GM19193 (cell line): ENCODE measurements at regions not wholly inside any gene's neighbourhood (a gene's known extent, or its start where the extent isn't known, plus 50 kb on each side); places are given as distances from the start of the nearest gene placed in this dataset.

Experiments
- POLR2A ChIP-seq: IDR thresholded peaks from 4 replicates; pipeline ENCODE4 v1.6.1; 2011; ENCODE audit not compliant: insufficient read depth, insufficient read length; ENCODE audit errors: extremely low read depth

- no peak for TF ChIP-seq POLR2A
Measured at GRCh38 chr2:58545300-58546280, 304.5 kb upstream of the FANCL start.

DNA sequence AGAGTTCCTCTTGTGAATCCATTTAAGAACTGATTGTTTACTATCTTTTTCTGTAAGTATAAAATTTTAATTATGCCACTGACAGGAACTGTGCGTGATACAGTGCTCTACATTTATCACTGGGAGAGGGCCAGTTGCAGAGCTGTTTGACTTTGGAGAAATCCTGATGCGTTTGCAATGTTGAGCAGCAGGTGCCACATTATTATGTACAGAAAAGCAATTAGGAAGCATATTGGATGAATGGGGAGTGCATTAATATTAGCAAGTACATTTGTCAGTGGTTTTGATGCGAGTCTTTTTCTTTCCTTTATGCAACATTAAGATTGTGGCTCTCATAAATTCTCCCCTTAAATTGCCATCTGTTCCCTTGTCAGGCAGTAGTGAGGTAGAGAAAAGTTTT is 302.3 kb upstream of the FANCL start:
- TF ChIP-seq POLR2A = no peak

DNA sequence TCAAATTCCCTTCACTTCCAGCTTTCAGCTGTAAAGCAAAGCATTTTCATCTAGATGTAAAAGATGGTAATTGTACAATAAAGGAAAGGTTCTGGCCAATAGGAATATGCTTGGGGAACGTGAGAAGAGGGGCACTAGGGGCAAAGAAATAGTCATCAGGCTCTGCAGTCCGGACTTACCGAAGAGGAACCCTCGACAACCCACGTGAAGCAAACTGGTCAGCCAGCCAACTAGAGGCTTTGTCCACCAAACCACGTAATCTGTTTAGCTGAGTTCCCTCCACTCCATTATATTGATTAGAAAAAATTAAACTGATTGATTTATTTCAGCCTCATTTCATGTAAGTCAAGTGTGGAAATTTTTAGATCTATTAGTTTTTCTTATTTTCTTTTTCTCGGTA is 300.4 kb upstream of the FANCL start:
- no peak for TF ChIP-seq POLR2A

DNA sequence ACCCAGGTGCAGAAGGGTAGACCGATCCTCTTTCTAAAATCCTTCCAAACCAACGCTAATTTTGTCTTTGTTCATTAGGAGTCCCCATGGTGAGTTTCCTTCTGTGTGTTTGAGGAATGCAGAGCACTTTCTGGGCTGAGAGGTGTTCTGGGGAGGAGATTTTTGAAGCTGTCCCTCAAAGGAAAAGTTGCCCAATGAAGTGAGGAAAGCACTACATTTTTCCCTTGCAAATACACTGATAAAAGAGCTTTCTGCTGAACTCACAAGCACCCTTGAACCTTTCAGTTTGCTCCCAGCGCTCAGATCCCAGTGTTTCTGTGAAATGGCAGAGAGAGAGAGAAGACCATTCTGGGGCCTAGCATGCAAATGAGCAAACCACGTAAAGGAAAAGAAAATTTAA is 299.6 kb upstream of the FANCL start:
- TF ChIP-seq POLR2A = no peak

- no peak for TF ChIP-seq POLR2A
Measured at GRCh38 chr2:58539973-58540372, 298.8 kb upstream of the FANCL start.

DNA sequence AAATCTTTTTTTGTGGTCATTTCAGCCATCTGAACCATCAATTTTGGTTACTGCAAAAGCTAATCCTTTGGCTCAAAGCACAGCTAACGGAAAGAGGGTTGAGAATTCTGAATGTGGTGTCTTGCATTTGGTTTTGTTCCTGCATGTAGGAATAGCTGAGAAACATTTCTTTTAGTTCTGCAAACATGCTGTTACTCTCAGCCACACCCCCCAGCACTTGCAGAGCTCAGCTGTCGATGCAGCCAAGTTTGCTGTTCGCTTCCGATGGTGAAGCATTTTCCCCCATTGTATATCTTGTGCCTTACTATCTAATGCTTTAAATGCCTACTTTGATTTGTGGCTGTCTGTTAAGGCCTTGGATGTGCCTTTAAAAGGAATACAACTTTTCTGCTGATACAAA is 294.9 kb upstream of the FANCL start:
- TF ChIP-seq POLR2A = no peak

DNA sequence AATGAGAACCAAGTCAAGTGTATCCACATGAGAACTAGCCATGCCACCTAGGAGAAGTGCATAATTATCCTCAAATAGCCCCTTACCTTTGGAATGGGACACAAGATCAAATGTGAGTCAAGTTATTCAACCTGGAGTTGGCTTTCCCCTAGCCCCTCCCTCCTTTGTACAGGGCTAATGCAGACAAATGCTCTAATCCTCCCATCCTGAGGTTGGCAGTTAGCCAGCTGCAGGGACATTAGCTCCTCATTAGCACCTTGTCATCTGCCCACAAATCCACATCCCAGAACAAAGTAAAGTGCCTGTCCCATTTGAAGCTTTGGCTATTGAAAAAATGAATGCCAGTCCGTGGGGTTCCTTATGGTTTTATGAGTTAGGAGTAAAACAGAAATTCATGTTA is 294.1 kb upstream of the FANCL start:
- no peak for TF ChIP-seq POLR2A

GRCh38 chr2:58533376-58533775 is 292.3 kb upstream of the FANCL start:
- no peak for TF ChIP-seq POLR2A

DNA sequence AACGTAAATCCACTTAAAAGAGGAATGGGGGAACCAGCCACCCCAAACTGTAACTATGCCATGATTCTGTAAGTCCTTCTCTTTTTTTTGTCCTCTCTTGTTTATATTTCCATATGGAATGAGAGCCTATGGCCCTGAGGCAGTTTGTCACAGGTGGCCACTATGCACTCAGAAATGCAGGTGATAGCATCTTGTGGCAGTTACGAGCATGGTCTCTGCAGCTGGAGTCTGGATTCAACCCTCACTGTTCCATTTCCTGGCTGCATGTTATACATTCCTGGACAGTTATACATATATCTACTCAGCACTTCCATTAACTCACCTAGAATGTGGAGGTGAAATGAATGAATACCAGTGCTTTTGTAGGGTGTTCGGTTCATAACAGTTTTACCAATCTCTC is 291.5 kb upstream of the FANCL start:
- TF ChIP-seq POLR2A = no peak

DNA sequence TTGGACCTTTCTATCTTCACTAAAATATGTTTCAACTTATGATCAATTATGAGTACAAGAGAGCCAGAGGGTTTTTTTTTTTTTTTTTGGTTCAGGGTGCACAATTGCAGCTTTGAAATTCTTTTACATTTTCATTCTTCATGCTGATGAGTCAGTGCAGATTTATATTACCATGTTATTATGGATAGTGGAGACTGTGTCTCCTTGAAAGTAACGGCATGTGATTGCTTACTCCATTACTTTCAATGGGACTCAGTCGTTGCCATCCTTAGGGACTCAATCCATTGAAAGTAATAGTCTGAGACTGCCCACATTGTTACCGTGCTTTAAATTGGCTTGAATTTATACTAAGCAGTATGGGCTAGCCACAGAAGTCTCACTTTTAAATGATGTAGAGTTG is 286.5 kb upstream of the FANCL start:
- no peak for TF ChIP-seq POLR2A

DNA sequence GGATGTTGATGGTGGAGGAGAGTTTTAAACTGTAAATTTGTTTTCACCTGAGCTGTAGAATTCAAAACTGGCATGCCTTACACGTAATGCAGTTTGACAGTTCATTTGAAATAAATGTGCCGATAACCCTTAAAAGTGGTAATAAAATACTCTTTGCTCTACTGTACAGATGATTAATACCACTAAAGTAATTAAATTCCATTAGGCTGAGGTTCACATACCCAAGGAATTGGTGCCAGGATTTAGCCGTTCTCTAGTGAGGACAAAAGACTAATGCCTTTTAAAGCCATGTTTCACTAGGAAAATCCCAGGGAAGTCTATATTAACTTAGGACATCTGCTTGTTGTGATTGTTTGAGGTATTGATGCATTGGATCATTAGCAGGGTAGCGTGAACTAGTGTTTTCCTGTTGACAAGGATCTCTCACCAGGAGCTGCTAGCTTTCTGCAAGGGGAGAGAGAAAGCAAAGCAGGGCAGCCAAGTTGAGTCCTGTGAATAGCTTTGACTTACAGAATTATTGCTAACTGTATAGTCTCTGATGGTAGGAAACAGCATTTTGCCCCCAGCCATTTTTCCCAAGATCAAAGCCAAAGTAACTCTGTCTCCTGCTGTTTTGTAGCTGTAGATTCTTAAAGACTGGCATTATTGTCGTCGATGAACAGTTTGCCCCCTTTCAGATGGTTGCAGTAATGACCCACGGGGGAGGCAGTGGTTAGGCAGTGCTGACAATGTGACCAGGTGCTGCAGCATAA is 280.9 kb upstream of the FANCL start:
- TF ChIP-seq POLR2A = no peak

- TF ChIP-seq POLR2A = no peak
Measured at GRCh38 chr2:58520903-58521302, 279.8 kb upstream of the FANCL start.

GRCh38 chr2:58517881-58518280 is 276.8 kb upstream of the FANCL start:
- no peak for TF ChIP-seq POLR2A

DNA sequence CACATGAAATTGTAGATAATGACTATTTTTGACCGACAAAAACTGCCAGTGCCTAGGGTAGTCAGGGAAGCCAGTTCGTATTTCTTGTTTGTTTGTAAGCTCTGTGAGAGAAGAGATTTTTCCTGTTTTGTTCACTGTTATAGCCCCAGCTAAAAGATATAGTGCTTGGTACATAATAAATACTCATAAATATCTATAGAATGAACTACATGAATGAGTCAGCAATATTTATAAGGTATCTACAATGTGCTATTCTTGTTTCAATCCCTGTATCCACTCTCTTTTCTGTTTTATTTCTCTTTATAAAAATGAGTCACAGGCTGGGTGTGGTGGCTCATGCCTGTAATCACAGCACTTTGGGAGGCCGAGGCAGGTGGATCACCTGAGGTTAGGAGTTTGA is 275.6 kb upstream of the FANCL start:
- TF ChIP-seq POLR2A = no peak

GRCh38 chr2:58515827-58516573 is 274.9 kb upstream of the FANCL start:
- TF ChIP-seq POLR2A = no peak
